ENCODE measurements at regions not wholly inside any gene's neighbourhood (a gene's known extent, or its start where the extent isn't known, plus 50 kb on each side); places are given as distances from the start of the nearest gene placed in this dataset.

- DNase-seq: no peak
These were observed 190.7 kb downstream of the BCL11B start for GRCh38 chr14:99081156-99081765.

- no peak for DNase-seq
These were observed 190.1 kb downstream of the BCL11B start for GRCh38 chr14:99081880-99082279.

- no peak for DNase-seq
These were observed 178.2 kb downstream of the BCL11B start for GRCh38 chr14:99093532-99094517.

GRCh38 chr14:99094901-99095300, 177.1 kb downstream of the BCL11B start:
- no peak for DNase-seq

GRCh38 chr14:99095369-99095768, 176.6 kb downstream of the BCL11B start:
- DNase-seq: no peak

GRCh38 chr14:99098199-99098598, 173.8 kb downstream of the BCL11B start:
- no peak for DNase-seq

GRCh38 chr14:99099051-99099787, 172.8 kb downstream of the BCL11B start:
- DNase-seq: no peak

- no peak for DNase-seq
These were observed 171.3 kb downstream of the BCL11B start for GRCh38 chr14:99100497-99101270.

GRCh38 chr14:99101855-99102461, 170.0 kb downstream of the BCL11B start:
- DNase-seq: no peak

GRCh38 chr14:99116741-99117295, 155.2 kb downstream of the BCL11B start:
- no peak for DNase-seq

GRCh38 chr14:99117671-99118045, 154.3 kb downstream of the BCL11B start:
- no peak for DNase-seq

- peak in 1 of 2 donors; percentile 56 for DNase-seq
These were observed 153.8 kb downstream of the BCL11B start for GRCh38 chr14:99118046-99118721.

GRCh38 chr14:99118946-99119345, 153.1 kb downstream of the BCL11B start:
- DNase-seq: no peak

Data from right lung (tissue), 2 donors.